Choroid plexus epithelial cell (primary cell): ENCODE measurements at regions not wholly inside any gene's neighbourhood (a gene's known extent, or its start where the extent isn't known, plus 50 kb on each side); places are given as distances from the start of the nearest gene placed in this dataset.
"Not testable (repeated sequence)": the region's sequence is repeated elsewhere in the genome, so short reads cannot be mapped to it uniquely, and the experiment has no call there.

ENCODE experiments used
- DNase-seq: peaks from one replicate; pipeline ENCODE4 v3.0.0-alpha.2; 2010; ENCODE audit warnings: low read depth
- H3K4me3 ChIP-seq: 2 replicates; pipeline ENCODE4 v1.5.1; 2011; ENCODE audit warnings: low read depth, mild to moderate bottlenecking, control low read depth, low read length, moderate library complexity
- TF ChIP-seq, protein P1 (sequence below): conservative IDR thresholded peaks from 2 replicates; pipeline ENCODE4 v1.5.1; 2011; ENCODE audit warnings: low read depth, mild to moderate bottlenecking, control low read depth, inconsistent platforms, low read length, moderate library complexity

- no peak overlapping the region for H3K4me3 ChIP-seq
- TF ChIP-seq, protein P1, sequence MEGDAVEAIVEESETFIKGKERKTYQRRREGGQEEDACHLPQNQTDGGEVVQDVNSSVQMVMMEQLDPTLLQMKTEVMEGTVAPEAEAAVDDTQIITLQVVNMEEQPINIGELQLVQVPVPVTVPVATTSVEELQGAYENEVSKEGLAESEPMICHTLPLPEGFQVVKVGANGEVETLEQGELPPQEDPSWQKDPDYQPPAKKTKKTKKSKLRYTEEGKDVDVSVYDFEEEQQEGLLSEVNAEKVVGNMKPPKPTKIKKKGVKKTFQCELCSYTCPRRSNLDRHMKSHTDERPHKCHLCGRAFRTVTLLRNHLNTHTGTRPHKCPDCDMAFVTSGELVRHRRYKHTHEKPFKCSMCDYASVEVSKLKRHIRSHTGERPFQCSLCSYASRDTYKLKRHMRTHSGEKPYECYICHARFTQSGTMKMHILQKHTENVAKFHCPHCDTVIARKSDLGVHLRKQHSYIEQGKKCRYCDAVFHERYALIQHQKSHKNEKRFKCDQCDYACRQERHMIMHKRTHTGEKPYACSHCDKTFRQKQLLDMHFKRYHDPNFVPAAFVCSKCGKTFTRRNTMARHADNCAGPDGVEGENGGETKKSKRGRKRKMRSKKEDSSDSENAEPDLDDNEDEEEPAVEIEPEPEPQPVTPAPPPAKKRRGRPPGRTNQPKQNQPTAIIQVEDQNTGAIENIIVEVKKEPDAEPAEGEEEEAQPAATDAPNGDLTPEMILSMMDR: no peak
- DNase-seq: no peak
Observed at GRCh38 chr16:54879681-54880080, 51.0 kb upstream of the IRX5 start.

- DNase-seq: no peak
- H3K4me3 ChIP-seq: no peak overlapping the region
- TF ChIP-seq, protein P1: no peak
Observed at GRCh38 chr16:54878301-54878700, 52.4 kb upstream of the IRX5 start.

GRCh38 chr16:54875443-54875842 is 55.2 kb upstream of the IRX5 start:
- no peak for DNase-seq
- no peak overlapping the region for H3K4me3 ChIP-seq
- TF ChIP-seq, protein P1: no peak

DNA sequence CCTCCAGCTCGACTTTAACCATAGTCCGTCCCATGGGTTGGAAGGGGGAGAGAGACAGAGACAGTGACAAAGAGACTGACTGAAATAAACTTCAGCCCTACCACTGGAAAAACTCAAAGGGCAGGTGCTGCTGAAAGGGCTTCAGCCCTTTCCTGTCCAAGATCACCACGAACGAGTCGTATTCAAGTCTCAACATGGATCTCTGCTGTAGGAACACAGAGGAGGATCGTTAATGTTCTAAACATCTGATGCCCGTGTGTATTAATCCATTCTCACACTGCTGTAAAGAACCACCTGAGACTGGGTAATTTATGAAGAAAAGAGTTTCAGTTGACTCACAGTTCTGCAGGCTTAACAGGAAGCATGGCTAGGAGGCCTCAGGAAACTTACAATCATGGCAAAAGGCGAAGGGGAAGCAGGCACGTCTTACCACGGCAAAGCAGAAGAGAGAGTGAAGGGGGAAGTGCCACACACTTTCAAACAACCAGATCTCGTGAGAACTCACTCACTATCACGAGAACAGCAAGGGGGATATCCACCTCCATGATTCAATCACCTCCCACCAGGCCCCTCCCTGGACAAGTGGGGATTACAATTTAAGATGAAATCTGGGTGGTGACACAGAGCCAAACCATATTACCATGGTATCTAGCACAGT is 56.8 kb upstream of the IRX5 start:
- not testable (repeated sequence) for DNase-seq, H3K4me3 ChIP-seq

- TF ChIP-seq, protein P1: no peak
- DNase-seq: no peak
- no peak overlapping the region for H3K4me3 ChIP-seq
Observed at GRCh38 chr16:54873071-54873470, 57.6 kb upstream of the IRX5 start.

- no peak overlapping the region for H3K4me3 ChIP-seq
- TF ChIP-seq, protein P1: no peak
- DNase-seq: no peak
Observed at GRCh38 chr16:54870151-54870550, 60.5 kb upstream of the IRX5 start.

- no peak for DNase-seq
- H3K4me3 ChIP-seq: no peak overlapping the region
- TF ChIP-seq, protein P1: no peak
Observed at GRCh38 chr16:54867302-54867832, 63.3 kb upstream of the IRX5 start.

DNA sequence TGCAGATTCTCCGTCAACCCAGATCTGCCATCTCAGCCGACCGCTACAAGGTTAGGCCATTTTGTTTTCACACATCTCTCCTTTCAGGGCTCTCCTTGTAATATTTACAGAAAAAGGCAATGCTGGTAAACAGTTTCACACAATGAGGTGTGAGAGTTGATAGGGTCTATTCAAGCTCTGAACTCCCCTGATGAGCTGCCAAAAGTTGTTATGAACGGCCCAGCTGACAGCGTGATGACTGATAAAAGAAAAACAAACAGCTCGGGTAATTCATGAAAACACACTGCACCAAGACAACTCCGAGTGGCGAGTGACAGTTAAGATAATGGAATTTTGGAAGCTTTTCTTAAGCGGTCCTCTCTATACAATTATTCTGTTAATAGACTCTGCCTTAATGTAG is 68.1 kb upstream of the IRX5 start:
- TF ChIP-seq, protein P1: no peak
- no peak overlapping the region for H3K4me3 ChIP-seq
- DNase-seq: no peak
